H1 (cell line): ENCODE measurements at regions not wholly inside any gene's neighbourhood (a gene's known extent, or its start where the extent isn't known, plus 50 kb on each side); places are given as distances from the start of the nearest gene placed in this dataset.

Experiments
- CTCF ChIA-PET: fragments of 300-600 bp; sonication (Branson Sonifier 250); formaldehyde crosslinking; loops from one replicate; lab custom pipeline; 2021; ENCODE audit not compliant: partially characterized antibody; lab: Charles Lee
- POLR2A ChIA-PET: fragments of 300-600 bp; sonication (Branson Sonifier 250); formaldehyde crosslinking; loops from one replicate; lab custom pipeline; 2021; ENCODE audit warnings: inconsistent platforms; ENCODE audit not compliant: partially characterized antibody; lab: Charles Lee
- DNase-seq, 2 experiments: peaks; one replicate each; pipeline versions ENCODE4 v3.0.0 to v3.0.0-alpha.2; 2010 to 2022; ENCODE audit warnings: low spot score in 2 of 2, low read depth in 1 of 2, mixed read lengths in 1 of 2
- FAIRE-seq: peaks from 2 replicates; lab custom pipeline; 2011; peaks lifted over from hg19 to GRCh38; lab: Jason Lieb, UNC
- H2AFZ ChIP-seq: 2 replicates; pipeline ENCODE4 v1.8.1; 2012; ENCODE audit warnings: low read length, inconsistent platforms
- H2AK5ac ChIP-seq: 2 replicates; pipeline ENCODE4 v1.6.1; 2013; ENCODE audit warnings: low read depth, low read length
- H2BK120ac ChIP-seq: replicated peaks from 2 replicates; pipeline ENCODE3; 2013; ENCODE audit warnings: low read depth, low read length, inconsistent platforms
- H2BK12ac ChIP-seq: 2 replicates; pipeline ENCODE4 v1.6.1; 2013; ENCODE audit warnings: low read depth, low read length
- H2BK15ac ChIP-seq: 2 replicates; pipeline ENCODE4 v1.6.1; 2013; ENCODE audit warnings: low read length
- H2BK20ac ChIP-seq: 2 replicates; pipeline ENCODE4 v1.6.1; 2013; ENCODE audit warnings: low read length
- H2BK5ac ChIP-seq: 2 replicates; pipeline ENCODE4 v1.6.1; 2013; ENCODE audit warnings: low read depth, low read length
- H3K14ac ChIP-seq: 2 replicates; pipeline ENCODE4 v1.6.1; 2013; ENCODE audit warnings: inconsistent platforms; ENCODE audit not compliant: insufficient read length
- H3K18ac ChIP-seq: 2 replicates; pipeline ENCODE4 v1.6.1; 2013; ENCODE audit warnings: low read length; ENCODE audit errors: extremely low read depth
- H3K23ac ChIP-seq: 2 replicates; pipeline ENCODE4 v1.6.1; 2013; ENCODE audit warnings: inconsistent platforms; ENCODE audit not compliant: insufficient read length
- H3K23me2 ChIP-seq: 2 replicates; pipeline ENCODE4 v1.6.1; 2013; ENCODE audit warnings: low read depth, low read length
- H3K27ac ChIP-seq: 2 replicates; pipeline ENCODE4 v1.6.1; 2011; ENCODE audit warnings: low read depth, low read length, inconsistent platforms
- H3K27me3 ChIP-seq, 4 experiments: replicated peaks in 1 of 4; 1 replicate in 1 of 4; 2 replicates in 3 of 4; pipeline versions ENCODE4 v1.6.1 to v1.8.1; 2011 to 2013; ENCODE audit warnings: low read length in 3 of 4, mild to moderate bottlenecking in 3 of 4, inconsistent platforms in 2 of 4, mixed read lengths in 2 of 4, moderate library complexity in 1 of 4; ENCODE audit not compliant: control insufficient read depth in 3 of 4, insufficient read depth in 3 of 4; ENCODE audit errors: extremely low read depth in 1 of 4
- H3K36me3 ChIP-seq, 4 experiments: 2 replicates each; pipeline versions ENCODE4 v1.6.1 to v1.8.1; 2011 to 2013; ENCODE audit warnings: mild to moderate bottlenecking in 4 of 4, low read length in 3 of 4, moderate library complexity in 2 of 4, control low read depth in 1 of 4, inconsistent platforms in 1 of 4; ENCODE audit not compliant: insufficient read depth in 4 of 4, control insufficient read depth in 2 of 4
- H3K4ac ChIP-seq: replicated peaks from 2 replicates; pipeline ENCODE3; 2013; ENCODE audit warnings: low read length, low read depth, mixed read lengths, inconsistent platforms; ENCODE audit not compliant: insufficient read length
- H3K4me1 ChIP-seq, 4 experiments: replicated peaks in 1 of 4; 1 replicate in 1 of 4; 2 replicates in 3 of 4; pipeline versions ENCODE4 v1.6.1 to v1.8.1; 2011 to 2013; ENCODE audit warnings: low read length in 3 of 4, inconsistent platforms in 2 of 4, mixed read lengths in 1 of 4; ENCODE audit not compliant: insufficient read depth in 4 of 4, control insufficient read depth in 3 of 4
- H3K4me2 ChIP-seq, 2 experiments: 2 replicates each; pipeline versions ENCODE4 v1.6.1 to v1.8.1; 2011 to 2013; ENCODE audit warnings: low read depth in 2 of 2, low read length in 2 of 2, control low read depth in 1 of 2, inconsistent platforms in 1 of 2, mild to moderate bottlenecking in 1 of 2; ENCODE audit not compliant: insufficient read depth in 1 of 2
- H3K4me3 ChIP-seq, 4 experiments: fragments of 200-600, 300-600 bp in 1 of 4; sonication (generic), shearing (Covaris generic), sonication (Bioruptor Twin) in 1 of 4; 2 replicates each; pipeline versions ENCODE4 v1.5.1 to v1.8.1; 2011 to 2016; ENCODE audit warnings: low read length in 4 of 4, low read depth in 3 of 4, control low read depth in 2 of 4, inconsistent platforms in 2 of 4, mild to moderate bottlenecking in 2 of 4, mixed read lengths in 1 of 4, moderate library complexity in 1 of 4; ENCODE audit not compliant: insufficient read depth in 2 of 4; ENCODE audit errors: extremely low read depth in 1 of 4
- H3K56ac ChIP-seq: replicated peaks from 2 replicates; pipeline ENCODE3; 2013; ENCODE audit warnings: low read depth, mild to moderate bottlenecking, mixed read lengths, low read length, inconsistent platforms; ENCODE audit not compliant: insufficient read length
- H3K79me1 ChIP-seq: 2 replicates; pipeline ENCODE4 v1.6.1; 2013; ENCODE audit warnings: low read depth, low read length, control low read depth
- H3K79me2 ChIP-seq, 2 experiments: 2 replicates each; pipeline versions ENCODE4 v1.6.1 to v1.8.1; 2012 to 2013; ENCODE audit warnings: low read length in 2 of 2, mild to moderate bottlenecking in 2 of 2, inconsistent platforms in 1 of 2; ENCODE audit not compliant: insufficient read depth in 2 of 2, control insufficient read depth in 1 of 2
- H3K9ac ChIP-seq, 4 experiments: replicated peaks in 1 of 4; 1 replicate in 1 of 4; 2 replicates in 3 of 4; pipeline versions ENCODE4 v1.6.1 to v1.8.1; 2011 to 2013; ENCODE audit warnings: low read depth in 3 of 4, low read length in 3 of 4, control low read depth in 2 of 4, mild to moderate bottlenecking in 2 of 4, moderate library complexity in 2 of 4, inconsistent platforms in 1 of 4; ENCODE audit errors: extremely low read depth in 1 of 4
- H3K9me3 ChIP-seq, 2 experiments: 2 replicates each; pipeline versions ENCODE4 v1.6.1 to v1.8.1; 2012 to 2013; ENCODE audit warnings: mild to moderate bottlenecking in 2 of 2, moderate library complexity in 2 of 2, control low read depth in 1 of 2, inconsistent platforms in 1 of 2, low read depth in 1 of 2, low read length in 1 of 2, mixed read lengths in 1 of 2; ENCODE audit not compliant: insufficient read depth in 2 of 2
- H4K20me1 ChIP-seq, 2 experiments: replicated peaks in 1 of 2; 2 replicates each; pipeline versions ENCODE3 to v1.8.1; 2011 to 2013; ENCODE audit warnings: inconsistent platforms in 2 of 2, low read length in 2 of 2, mild to moderate bottlenecking in 1 of 2; ENCODE audit not compliant: insufficient read depth in 2 of 2, control insufficient read depth in 1 of 2
- H4K5ac ChIP-seq: 2 replicates; pipeline ENCODE4 v1.6.1; 2013; ENCODE audit warnings: low read length, low read depth, mixed read lengths, inconsistent platforms; ENCODE audit not compliant: insufficient read length
- H4K8ac ChIP-seq: 2 replicates; pipeline ENCODE4 v1.8.0; 2013; ENCODE audit warnings: mild to moderate bottlenecking, moderate library complexity, low read length, inconsistent platforms; ENCODE audit not compliant: insufficient read depth; ENCODE audit errors: extremely low read depth
- H4K91ac ChIP-seq: replicated peaks from 2 replicates; pipeline ENCODE3; 2013; ENCODE audit warnings: low read length, mixed read lengths, inconsistent platforms; ENCODE audit not compliant: insufficient read length
- E2F6 ChIP-seq: IDR thresholded peaks from 2 replicates; pipeline ENCODE4 v1.6.1; 2012; ENCODE audit warnings: inconsistent platforms
- MAFK ChIP-seq: IDR thresholded peaks from 2 replicates; pipeline ENCODE4 v1.6.1; 2012; ENCODE audit warnings: low read depth, mild to moderate bottlenecking, improper control_type of control experiment, low read length
- RFX5 ChIP-seq: IDR thresholded peaks from 2 replicates; pipeline ENCODE4 v1.6.1; 2011; ENCODE audit warnings: low read depth, low read length, improper control_type of control experiment, borderline replicate concordance
- SIRT6 ChIP-seq: IDR thresholded peaks from one replicate; pipeline ENCODE4 v1.7.1; 2012; ENCODE audit warnings: low read length, inconsistent platforms
- SP4 ChIP-seq: IDR thresholded peaks from 2 replicates; pipeline ENCODE4 v1.6.1; 2012; ENCODE audit warnings: low read length, inconsistent platforms
- TEAD4 ChIP-seq: IDR thresholded peaks from 2 replicates; pipeline ENCODE4 v1.6.1; 2012; ENCODE audit warnings: low read depth, low read length, inconsistent platforms, mixed read lengths

DNA sequence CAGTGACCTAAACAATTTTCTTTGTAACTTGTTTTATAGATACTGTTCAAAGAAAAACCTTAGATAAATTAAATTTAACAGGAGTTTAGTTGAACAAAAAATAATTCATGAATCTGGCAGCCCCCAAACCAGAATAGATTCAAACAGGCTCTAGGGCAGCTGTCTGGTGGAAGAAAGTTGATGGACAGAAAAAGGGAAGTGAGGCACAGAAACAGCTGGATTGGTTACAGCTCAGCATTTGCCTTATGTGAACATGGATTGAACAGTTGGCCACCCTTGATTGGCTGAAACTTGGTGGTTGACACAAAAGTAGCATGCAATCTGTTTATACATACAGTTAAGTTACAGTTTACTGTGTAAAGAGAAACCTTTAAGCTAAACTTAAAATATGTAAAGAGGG, 954.3 kb upstream of the FLRT2 start:
- no peak overlapping the region for H2AFZ ChIP-seq
- H2BK12ac ChIP-seq: no peak overlapping the region
- H4K20me1 ChIP-seq: no peaks in the 10 kb centered on the region
- no peak overlapping the region for H4K91ac ChIP-seq
- H3K4me3 ChIP-seq: no peak overlapping the region
- no peak overlapping the region for H3K56ac ChIP-seq
- H2BK15ac ChIP-seq: no peak overlapping the region
- H3K18ac ChIP-seq: no peak overlapping the region
- no peak overlapping the region for H3K9ac ChIP-seq
- H2BK20ac ChIP-seq: no peak overlapping the region
- H3K36me3 ChIP-seq: no peaks in the 10 kb centered on the region
- H3K4me2 ChIP-seq: no peak overlapping the region
- no peak overlapping the region for H3K4ac ChIP-seq
- no peak for FAIRE-seq
- H3K79me1 ChIP-seq: no peaks in the 10 kb centered on the region
- no peak overlapping the region for H3K14ac ChIP-seq
- no peaks in the 10 kb centered on the region for H3K27me3 ChIP-seq
- H3K4me1 ChIP-seq: no peaks in the 10 kb centered on the region; a peak in 1 of 7 replicates
- no peak overlapping the region for H3K27ac ChIP-seq
- POLR2A ChIA-PET: no interaction called here
- no peak for DNase-seq
- H3K23ac ChIP-seq: no peak overlapping the region
- no peak overlapping the region for H2BK120ac ChIP-seq
- H4K5ac ChIP-seq: no peak overlapping the region
- no peak for TF ChIP-seq MAFK
- TF ChIP-seq RFX5: no peak
- TF ChIP-seq TEAD4: no peak
- no peak for TF ChIP-seq SIRT6
- TF ChIP-seq SP4: no peak
- TF ChIP-seq E2F6: no peak
- TF ChIP-seq, all 59 proteins: peak for 0
- CTCF ChIA-PET: no interaction called here
- no peaks in the 10 kb centered on the region for H3K9me3 ChIP-seq
- no peaks in the 10 kb centered on the region for H3K23me2 ChIP-seq
- H2AK5ac ChIP-seq: no peak overlapping the region
- no peaks in the 10 kb centered on the region for H3K79me2 ChIP-seq
- H4K8ac ChIP-seq: no peak overlapping the region
- H2BK5ac ChIP-seq: no peak overlapping the region
